ENCODE measurements at regions not wholly inside any gene's neighbourhood (a gene's known extent, or its start where the extent isn't known, plus 50 kb on each side); places are given as distances from the start of the nearest gene placed in this dataset.
"Not testable (repeated sequence)": the region's sequence is repeated elsewhere in the genome, so short reads cannot be mapped to it uniquely, and the experiment has no call there.

DNA sequence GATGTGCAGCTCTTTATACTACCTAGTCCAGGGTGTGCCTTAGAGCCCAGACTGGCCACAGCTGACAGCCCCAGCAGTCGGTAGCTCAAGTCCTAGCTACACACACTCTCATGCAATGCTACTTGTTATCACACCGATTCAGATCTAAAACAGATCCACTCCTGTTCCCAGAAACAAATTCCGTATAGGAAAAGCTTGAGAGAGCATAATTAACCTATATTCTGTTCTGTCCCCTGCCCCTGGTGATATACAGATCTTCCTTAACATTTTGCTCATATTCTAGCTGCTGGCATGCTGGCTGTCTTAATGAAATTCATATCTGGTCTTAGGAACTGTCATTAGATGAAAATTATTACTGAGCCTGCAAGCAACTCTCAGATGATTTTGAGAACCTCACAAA lies 204.3 kb downstream of the SOX2 start:
- no peak overlapping the region for H3K27ac ChIP-seq

GRCh38 chr3:181917027-181917426 lies 205.3 kb downstream of the SOX2 start:
- TF ChIP-seq, protein P1, sequence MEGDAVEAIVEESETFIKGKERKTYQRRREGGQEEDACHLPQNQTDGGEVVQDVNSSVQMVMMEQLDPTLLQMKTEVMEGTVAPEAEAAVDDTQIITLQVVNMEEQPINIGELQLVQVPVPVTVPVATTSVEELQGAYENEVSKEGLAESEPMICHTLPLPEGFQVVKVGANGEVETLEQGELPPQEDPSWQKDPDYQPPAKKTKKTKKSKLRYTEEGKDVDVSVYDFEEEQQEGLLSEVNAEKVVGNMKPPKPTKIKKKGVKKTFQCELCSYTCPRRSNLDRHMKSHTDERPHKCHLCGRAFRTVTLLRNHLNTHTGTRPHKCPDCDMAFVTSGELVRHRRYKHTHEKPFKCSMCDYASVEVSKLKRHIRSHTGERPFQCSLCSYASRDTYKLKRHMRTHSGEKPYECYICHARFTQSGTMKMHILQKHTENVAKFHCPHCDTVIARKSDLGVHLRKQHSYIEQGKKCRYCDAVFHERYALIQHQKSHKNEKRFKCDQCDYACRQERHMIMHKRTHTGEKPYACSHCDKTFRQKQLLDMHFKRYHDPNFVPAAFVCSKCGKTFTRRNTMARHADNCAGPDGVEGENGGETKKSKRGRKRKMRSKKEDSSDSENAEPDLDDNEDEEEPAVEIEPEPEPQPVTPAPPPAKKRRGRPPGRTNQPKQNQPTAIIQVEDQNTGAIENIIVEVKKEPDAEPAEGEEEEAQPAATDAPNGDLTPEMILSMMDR (conservative IDR thresholded peaks at IDR 0.05), result no peak

More for the DNA sequence above, 204.3 kb downstream of the SOX2 start:
- TF ChIP-seq, protein P1 (conservative IDR thresholded peaks at IDR 0.05), result no peak

GRCh38 chr3:181919375-181919774 lies 207.7 kb downstream of the SOX2 start:
- no peak overlapping the region for H3K27ac ChIP-seq
- TF ChIP-seq, protein P1 (conservative IDR thresholded peaks at IDR 0.05), result no peak

More at GRCh38 chr3:181917027-181917426, 205.3 kb downstream of the SOX2 start:
- H3K27ac ChIP-seq, result no peak overlapping the region

DNA sequence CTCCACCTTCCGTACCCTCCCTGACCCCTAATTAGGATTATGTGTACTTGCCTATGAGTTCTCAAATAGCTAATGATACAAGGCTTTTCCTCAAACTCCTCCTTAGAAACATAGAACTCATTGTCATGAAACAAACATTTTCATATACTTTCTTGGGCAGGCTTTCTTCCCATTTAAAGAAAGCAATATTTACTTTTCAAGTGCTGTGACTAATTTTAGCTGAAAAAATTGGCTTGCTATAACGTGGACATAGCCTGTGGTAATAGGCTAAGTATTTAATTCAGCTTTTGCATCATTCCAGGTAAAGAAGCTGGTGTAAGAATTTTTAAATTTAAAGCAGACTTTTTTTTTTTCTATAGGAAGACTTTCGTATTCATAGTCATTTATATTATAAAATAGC lies 208.7 kb downstream of the SOX2 start:
- no peak overlapping the region for H3K27ac ChIP-seq
- TF ChIP-seq, protein P1 (conservative IDR thresholded peaks at IDR 0.05), result no peak

GRCh38 chr3:181921220-181921619 lies 209.5 kb downstream of the SOX2 start:
- H3K27ac ChIP-seq, result no peak overlapping the region
- TF ChIP-seq, protein P1 (conservative IDR thresholded peaks at IDR 0.05), result no peak

DNA sequence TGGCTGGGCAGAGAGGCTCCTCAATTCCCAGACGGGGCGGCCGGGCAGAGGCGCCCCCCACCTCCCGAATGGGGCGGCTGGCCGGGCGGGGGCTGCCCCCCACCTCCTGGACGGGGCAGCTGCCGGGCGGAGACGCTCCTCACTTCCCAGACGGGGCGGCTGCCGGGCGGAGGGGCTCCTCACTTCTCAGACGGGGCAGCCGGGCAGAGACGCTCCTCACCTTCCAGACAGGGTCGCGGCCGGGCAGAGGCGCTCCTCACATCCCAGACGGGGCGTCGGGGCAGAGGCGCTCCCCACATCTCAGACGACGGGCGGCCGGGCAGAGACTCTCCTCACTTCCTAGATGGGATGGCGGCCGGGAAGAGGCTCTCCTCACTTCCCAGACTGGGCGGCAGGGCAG lies 214.1 kb downstream of the SOX2 start:
- not testable (repeated sequence) for H3K27ac ChIP-seq

DNA sequence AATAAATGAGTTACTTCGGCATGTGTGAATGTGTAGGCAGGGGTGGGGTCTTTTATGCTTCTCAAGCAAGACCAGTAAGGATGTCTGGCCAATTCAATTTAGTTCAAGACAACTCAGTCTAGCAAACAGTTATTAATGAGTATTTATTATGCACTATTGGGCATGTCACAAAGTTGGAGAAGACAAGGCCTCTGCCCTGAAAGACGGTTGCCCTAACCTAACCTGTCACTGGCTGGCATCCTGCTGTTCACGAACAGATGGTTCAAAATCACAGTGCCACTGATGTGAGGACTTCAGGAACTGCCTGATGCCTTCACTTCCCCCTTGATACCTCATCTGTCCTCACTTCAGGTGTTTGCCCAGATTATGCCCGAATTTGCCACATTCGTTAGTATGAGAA lies 217.8 kb downstream of the SOX2 start:
- TF ChIP-seq, protein P1 (conservative IDR thresholded peaks at IDR 0.05), result no peak
- no peak overlapping the region for H3K27ac ChIP-seq

- TF ChIP-seq, protein P1 (conservative IDR thresholded peaks at IDR 0.05), result no peak
These were observed 218.4 kb downstream of the SOX2 start for GRCh38 chr3:181930105-181930504.

More at GRCh38 chr3:181930105-181930504, 218.4 kb downstream of the SOX2 start:
- H3K27ac ChIP-seq, result no peak overlapping the region

All from VCaP (cell line).